Sigmoid colon (tissue), 4 donors: ENCODE measurements at regions not wholly inside any gene's neighbourhood (a gene's known extent, or its start where the extent isn't known, plus 50 kb on each side); places are given as distances from the start of the nearest gene placed in this dataset.

ENCODE experiments used
- EP300 ChIP-seq, 4 donors: sonication (generic); formaldehyde crosslinking; IDR thresholded peaks; one replicate each; pipeline ENCODE4 v1.6.1; 2017; ENCODE audit warnings: antibody characterized with exemption in 4 of 4
- POLR2A ChIP-seq, 2 donors: fragments of 450-650 bp; IDR thresholded peaks; one replicate each; pipeline ENCODE4 v1.6.1; 2016; ENCODE audit warnings: antibody characterized with exemption in 2 of 2, mild to moderate bottlenecking in 2 of 2, moderate library complexity in 2 of 2
- TF ChIP-seq, protein P1 (sequence below), 4 experiments: fragments of 450-650 bp in 3 of 4; fragments of 200-600 bp in 1 of 4; IDR thresholded peaks; one replicate each; pipeline ENCODE4 v1.5.1; 2016 to 2019; ENCODE audit warnings: antibody characterized with exemption in 4 of 4, mild to moderate bottlenecking in 3 of 4, moderate library complexity in 2 of 4

DNA sequence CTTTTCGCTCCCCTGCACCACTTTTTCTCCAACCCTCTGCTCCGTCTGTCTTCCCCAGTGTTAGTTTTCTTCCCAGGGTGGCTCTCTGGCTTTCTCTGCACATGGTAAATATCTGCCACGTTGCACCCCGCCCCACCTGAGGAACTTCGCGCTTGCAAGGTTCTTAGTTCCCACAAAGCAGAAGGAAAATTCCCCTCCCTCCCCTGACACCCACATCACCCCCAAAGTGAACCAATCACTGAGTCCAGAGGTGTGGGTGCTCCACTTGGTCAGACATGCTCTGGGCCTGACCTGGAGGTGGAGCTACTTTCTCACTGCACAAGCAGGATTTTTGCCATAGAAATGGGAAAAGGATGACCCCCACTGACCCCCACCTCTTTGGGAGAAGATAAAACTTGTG, 415.0 kb downstream of the FUT8 start:
- TF ChIP-seq, protein P1, sequence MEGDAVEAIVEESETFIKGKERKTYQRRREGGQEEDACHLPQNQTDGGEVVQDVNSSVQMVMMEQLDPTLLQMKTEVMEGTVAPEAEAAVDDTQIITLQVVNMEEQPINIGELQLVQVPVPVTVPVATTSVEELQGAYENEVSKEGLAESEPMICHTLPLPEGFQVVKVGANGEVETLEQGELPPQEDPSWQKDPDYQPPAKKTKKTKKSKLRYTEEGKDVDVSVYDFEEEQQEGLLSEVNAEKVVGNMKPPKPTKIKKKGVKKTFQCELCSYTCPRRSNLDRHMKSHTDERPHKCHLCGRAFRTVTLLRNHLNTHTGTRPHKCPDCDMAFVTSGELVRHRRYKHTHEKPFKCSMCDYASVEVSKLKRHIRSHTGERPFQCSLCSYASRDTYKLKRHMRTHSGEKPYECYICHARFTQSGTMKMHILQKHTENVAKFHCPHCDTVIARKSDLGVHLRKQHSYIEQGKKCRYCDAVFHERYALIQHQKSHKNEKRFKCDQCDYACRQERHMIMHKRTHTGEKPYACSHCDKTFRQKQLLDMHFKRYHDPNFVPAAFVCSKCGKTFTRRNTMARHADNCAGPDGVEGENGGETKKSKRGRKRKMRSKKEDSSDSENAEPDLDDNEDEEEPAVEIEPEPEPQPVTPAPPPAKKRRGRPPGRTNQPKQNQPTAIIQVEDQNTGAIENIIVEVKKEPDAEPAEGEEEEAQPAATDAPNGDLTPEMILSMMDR (IDR thresholded peaks at IDR 0.05) = no peak
- TF ChIP-seq POLR2A (IDR thresholded peaks at IDR 0.05) (no peak), EP300 (IDR thresholded peaks at IDR 0.05) (no peak)
